Kidney epithelial cell (primary cell): ENCODE measurements at regions not wholly inside any gene's neighbourhood (a gene's known extent, or its start where the extent isn't known, plus 50 kb on each side); places are given as distances from the start of the nearest gene placed in this dataset.

Experiments used
- DNase-seq: peaks from one replicate; pipeline ENCODE4 v3.0.0-alpha.2; 2010; ENCODE audit warnings: low read depth
- H3K27me3 ChIP-seq: 2 replicates; pipeline ENCODE4 v1.6.0; 2011; ENCODE audit warnings: low read length; ENCODE audit not compliant: control insufficient read depth, insufficient read depth
- H3K36me3 ChIP-seq: 2 replicates; pipeline ENCODE4 v1.5.1; 2011; ENCODE audit warnings: low read length; ENCODE audit not compliant: control insufficient read depth, insufficient read depth
- H3K4me3 ChIP-seq: 2 replicates; pipeline ENCODE4 v1.5.1; 2011; ENCODE audit warnings: low read depth, mild to moderate bottlenecking, control low read depth, low read length
- CTCF ChIP-seq: IDR thresholded peaks from 2 replicates; pipeline ENCODE4 v1.5.1; 2011; ENCODE audit warnings: mild to moderate bottlenecking, moderate library complexity, low read length, control low read depth, inconsistent platforms; ENCODE audit not compliant: insufficient read depth, poor library complexity, severe bottlenecking

GRCh38 chr1:217181176-217181746, 449.6 kb downstream of the GPATCH2 start:
- H3K27me3 ChIP-seq = no peaks in the 10 kb centered on the region
- no peak for TF ChIP-seq CTCF
- DNase-seq = no peak
- no peak overlapping the region for H3K4me3 ChIP-seq
- H3K36me3 ChIP-seq = no peaks in the 10 kb centered on the region

DNA sequence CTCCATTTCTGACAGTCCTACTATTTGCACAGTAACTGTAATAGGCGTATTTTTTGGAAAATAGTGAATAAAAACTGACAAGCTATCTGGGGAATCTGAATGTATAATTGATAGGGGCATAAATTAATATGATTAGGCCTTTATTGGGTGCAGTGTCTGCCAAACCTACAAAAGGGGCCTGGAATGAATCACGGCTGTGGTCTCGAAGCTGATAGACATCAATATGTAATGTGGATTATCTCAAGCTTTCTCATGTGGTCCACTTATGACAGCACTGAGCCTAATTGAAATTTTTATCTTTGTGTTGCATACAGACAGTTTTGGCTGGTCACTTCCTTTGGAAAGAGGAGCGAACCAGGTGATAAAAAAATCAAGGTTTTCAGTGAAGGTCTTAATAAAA, 450.4 kb downstream of the GPATCH2 start:
- H3K4me3 ChIP-seq = no peak overlapping the region
- no peaks in the 10 kb centered on the region for H3K36me3 ChIP-seq
- no peak for DNase-seq
- H3K27me3 ChIP-seq = no peaks in the 10 kb centered on the region
- no peak for TF ChIP-seq CTCF

DNA sequence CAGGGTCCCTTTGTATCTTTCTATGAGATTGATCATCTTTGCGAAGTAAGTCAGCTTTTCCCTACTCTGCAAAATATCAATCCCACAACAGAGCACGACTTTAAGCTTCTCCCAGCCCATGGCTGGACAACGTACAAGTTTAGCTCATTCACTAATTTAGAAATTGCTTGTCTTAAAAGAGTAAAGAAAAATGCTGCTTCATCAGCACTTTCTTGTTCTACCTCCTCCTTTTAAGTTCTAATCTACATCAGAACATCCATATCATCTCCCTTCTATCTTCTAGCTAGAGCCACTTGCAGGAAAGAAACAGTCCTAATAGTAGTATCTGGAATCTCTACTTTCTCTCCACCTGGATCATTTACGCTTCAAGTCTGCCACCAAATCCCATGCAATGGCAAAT, 441.2 kb upstream of the ESRRG start:
- TF ChIP-seq CTCF = no peak
- H3K27me3 ChIP-seq = no peaks in the 10 kb centered on the region

DNA sequence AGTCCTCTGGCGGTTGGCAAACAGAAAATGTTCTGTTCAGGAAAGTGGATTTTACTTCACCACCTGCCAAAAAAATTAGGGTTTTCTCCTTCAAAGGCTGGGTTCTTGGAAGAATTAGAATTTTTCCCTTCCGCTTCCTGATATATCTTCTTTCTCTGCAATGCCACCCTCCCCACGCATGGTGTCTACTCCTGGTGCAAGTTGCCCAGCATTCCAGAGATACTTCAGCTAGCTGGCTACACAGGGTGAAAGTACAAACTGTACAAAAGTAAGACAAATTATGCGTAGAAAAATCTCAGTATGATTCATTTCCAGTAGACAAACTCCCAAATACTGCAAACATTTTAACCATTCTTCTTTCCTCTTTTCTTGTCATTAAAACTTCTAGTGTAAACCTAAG, 430.1 kb upstream of the ESRRG start:
- Histone ChIP-seq H3K27me3 (no peaks in the 10 kb centered on the region), H3K36me3 (no peaks in the 10 kb centered on the region), H3K4me3 (no peak overlapping the region)
- DNase-seq = no peak
- no peak for TF ChIP-seq CTCF

More for the DNA sequence above, 441.2 kb upstream of the ESRRG start:
- H3K4me3 ChIP-seq = no peak overlapping the region
- no peak for DNase-seq
- H3K36me3 ChIP-seq = no peaks in the 10 kb centered on the region

DNA sequence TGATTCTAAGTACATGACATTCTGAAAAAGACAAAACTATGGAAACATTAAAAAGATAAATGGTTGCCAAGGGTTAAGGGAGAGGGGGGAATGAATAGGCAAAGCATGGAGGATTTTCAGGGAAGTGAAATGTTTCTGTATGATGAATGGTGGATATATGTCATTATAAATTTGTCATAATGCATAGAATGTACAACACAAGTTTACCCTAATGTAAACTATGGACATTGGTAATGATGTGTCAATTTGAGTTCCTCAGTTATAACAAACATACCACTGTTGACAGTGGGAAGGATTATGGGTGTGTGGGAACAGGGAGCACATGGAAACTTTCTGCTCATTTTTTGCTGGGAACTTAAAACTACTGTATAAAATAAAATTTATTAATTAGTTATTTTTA, 427.1 kb upstream of the ESRRG start:
- no peaks in the 10 kb centered on the region for H3K36me3 ChIP-seq
- no peak overlapping the region for H3K4me3 ChIP-seq
- TF ChIP-seq CTCF = no peak
- no peak for DNase-seq
- no peaks in the 10 kb centered on the region for H3K27me3 ChIP-seq

GRCh38 chr1:217149791-217150190, 426.6 kb upstream of the ESRRG start:
- Histone ChIP-seq H3K36me3 (no peaks in the 10 kb centered on the region), H3K4me3 (no peak overlapping the region), H3K27me3 (no peaks in the 10 kb centered on the region)
- TF ChIP-seq CTCF = no peak
- DNase-seq = no peak
